GM21737 (cell line): ENCODE measurements at regions not wholly inside any gene's neighbourhood (a gene's known extent, or its start where the extent isn't known, plus 50 kb on each side); places are given as distances from the start of the nearest gene placed in this dataset.

Experiments
- ATAC-seq: cut with Tn5 transposase; IDR thresholded peaks from one replicate; pipeline ENCODE4 v1.9.1; 2021; ENCODE audit warnings: mild to moderate bottlenecking, moderate library complexity; ENCODE audit not compliant: unreplicated experiment

- ATAC-seq: no peak
Measured at GRCh38 chr4:178689926-178690325, 1247.7 kb upstream of the AGA start.

DNA sequence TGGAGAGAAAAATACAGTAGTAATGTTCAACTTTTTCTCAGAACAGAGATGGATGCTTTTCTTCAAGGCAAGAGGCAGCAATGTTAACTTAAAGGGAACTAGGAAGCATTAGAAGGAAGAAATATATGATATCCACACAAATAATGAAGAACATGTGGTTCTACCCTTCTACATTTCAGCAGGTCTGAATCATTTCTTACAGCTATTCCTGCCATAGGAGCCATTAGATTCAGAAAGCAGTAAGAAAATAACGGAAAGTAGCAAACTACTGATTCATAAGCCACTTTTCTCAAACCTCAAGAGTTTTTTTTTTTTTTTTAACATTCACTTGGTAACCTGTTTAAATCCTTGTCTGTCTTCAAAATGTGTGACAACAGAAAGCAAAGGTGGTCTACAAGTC lies 1251.6 kb upstream of the AGA start:
- ATAC-seq: no peak

DNA sequence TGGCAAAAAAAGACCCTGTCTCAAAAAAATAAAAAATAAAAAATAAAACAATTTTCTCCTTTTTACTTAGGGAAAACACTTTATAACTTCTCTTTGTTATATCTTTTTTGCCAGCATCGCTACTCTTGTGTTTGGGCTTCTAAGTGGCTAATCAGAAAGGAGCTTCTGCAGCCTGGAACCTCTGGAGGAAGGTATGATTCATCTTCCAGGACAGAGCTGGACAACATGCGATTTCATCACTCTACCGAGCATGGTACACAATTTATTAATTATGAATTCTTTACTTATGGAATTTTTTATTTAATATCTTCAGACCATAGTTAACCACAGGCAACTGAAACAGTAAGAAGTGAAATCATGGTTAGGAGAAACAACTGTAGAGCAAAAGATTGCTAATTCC lies 1254.3 kb upstream of the AGA start:
- no peak for ATAC-seq

DNA sequence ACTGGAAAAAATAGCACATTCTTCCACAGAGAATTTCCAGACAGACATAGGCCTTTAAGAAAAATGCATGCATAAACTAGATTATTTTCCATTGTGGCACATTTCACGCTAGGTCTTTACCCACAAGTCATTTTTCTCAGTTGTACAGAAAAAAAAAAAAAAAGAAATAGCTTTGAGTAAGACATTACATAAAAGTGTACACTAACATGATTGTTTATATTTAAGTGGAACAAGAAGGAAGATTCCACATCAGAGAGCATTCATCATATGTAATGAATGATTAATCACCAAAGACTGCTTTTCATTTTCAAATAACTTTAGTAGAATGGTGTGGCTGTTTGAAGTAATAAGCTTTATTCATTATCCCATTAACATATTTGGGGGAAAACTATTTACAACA lies 1270.2 kb upstream of the AGA start:
- ATAC-seq: no peak

DNA sequence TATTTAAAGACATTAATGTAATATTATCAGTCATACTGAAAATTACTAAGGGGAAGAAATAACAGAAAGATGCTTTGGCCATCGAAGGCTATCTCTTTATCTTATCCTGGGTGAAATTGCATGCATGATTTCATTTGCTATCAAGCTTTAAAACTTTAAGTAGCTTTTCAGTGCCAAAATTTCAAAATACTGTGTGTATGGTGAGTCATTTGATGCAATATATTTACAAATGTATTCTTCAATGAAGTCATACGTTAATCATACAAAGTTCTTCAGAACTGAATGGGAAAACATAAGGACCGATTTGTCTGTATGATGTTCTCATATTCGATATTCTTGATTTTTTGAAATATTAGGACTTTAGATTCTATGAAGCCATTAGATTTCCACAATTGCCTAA lies 1295.8 kb upstream of the AGA start:
- no peak for ATAC-seq

DNA sequence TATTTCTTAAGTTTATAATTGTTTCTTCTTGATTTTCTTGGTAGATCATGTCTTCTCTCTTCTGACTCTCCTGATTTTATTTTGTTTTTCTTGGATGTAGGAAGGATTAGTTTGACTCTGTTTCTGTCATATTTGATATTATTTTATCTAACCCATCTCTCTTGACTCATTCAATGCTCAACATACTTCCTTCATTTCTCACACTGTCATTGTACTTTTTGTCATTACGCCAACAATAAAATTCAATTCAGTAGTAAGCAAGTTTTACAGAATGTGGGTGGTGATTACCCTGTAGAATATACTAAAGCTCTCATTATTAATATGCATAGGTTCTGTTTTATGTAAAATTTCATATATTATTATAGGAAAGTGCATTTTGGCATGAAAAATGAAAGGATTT lies 1303.0 kb upstream of the AGA start:
- no peak for ATAC-seq

- ATAC-seq: no peak
Measured at GRCh38 chr4:178752954-178753525, 1310.8 kb upstream of the AGA start.

DNA sequence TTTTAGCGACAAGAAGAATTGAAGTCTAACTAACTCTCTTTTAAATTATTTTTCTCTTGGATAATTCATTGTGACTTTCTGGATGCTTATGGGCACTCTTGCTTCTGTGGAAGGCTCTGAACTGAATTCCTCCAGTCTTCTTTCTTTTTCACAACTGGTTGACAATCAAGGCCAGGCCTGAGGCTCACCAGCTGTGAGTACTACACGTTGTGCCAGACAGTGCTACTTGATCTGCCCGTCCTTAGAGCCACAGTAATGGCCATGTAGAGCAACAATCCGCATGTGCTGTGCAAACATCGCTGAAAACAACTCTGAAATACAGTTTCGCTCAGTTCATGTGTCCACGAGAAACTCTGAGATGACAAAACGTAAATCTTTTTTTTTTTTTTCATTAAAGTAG lies 1336.3 kb upstream of the AGA start:
- ATAC-seq: no peak

DNA sequence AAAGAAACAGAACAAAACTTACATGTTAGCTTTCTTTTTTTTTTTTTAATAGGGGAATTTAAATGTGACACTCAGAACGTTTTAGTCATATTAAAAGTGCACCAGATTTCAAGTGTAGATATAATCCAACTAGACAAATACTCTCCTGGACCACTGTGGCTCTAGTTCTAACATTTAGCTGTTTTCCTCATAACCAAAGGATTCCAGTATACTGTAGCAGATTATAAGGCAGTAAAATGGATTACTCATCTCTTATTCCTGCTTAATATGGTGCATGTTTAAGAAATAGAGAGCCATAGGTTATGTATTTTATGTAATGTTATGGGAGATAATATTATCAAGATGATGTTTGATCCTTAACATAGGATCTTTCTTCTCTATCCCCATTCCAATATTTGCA lies 1339.5 kb upstream of the AGA start:
- no peak for ATAC-seq

- ATAC-seq: no peak
Measured at GRCh38 chr4:178784491-178784890, 1342.3 kb upstream of the AGA start.

DNA sequence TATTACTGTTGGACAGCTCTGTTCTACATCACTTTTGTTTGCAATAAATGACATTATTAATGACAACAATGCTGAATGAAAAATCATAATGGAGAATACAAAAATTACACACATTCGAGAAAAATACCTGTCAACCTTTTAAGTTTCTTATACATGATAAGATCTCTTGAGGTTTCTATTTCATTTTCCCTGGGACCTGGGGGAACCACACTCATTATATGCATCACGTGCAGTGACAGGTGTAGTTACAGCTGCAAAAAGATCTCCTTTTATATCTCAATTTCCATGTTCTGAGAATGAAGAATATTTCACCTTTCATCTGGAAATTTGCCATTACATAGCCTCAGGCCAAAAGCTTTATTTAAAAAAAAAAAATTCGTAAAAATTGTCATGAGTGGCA lies 1347.0 kb upstream of the AGA start:
- no peak for ATAC-seq

- ATAC-seq: no peak
Measured at GRCh38 chr4:178799204-178799603, 1357.0 kb upstream of the AGA start.

DNA sequence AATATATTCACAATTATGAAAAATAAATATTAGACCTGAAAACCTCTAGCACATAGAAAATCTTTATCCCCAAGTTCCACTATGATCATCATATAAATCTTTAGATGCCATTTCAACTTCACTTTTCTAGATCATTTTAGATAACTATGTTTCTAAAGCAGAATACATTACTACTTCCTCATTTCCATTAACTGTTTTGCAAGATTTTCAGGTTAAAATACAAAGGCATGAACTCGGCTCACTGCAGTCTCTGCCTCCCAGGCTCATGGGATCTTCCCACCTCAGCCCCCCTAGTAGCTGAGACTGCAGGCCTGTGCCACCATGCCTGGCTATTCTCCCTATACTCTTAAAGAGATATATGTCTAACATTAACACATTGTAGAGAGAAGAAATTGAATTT lies 1365.9 kb upstream of the AGA start:
- ATAC-seq: no peak

GRCh38 chr4:178809921-178810320 lies 1367.7 kb upstream of the AGA start:
- ATAC-seq: no peak

GRCh38 chr4:178811356-178811755 lies 1369.1 kb upstream of the AGA start:
- no peak for ATAC-seq

DNA sequence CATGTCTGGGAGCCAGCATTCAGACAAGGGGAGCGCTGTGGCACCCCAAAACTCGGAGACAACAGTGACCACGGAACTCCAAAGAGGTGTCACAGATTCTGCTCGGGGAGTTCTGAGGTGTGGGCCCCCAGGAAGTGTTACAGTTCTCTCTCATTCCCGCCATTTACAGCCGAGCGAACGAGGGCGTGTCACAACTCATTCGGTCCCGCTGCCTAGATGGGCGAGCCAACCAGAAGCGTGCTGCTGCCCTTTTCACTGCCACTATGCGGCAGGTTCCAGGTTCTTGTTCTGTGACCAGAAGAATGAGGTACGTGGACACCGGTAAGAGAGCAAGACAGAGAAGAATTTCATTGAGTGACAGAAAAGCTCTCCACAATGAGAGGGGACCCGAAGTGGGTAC lies 1370.6 kb upstream of the AGA start:
- no peak for ATAC-seq

GRCh38 chr4:178814908-178815307 lies 1372.7 kb upstream of the AGA start:
- ATAC-seq: no peak

- no peak for ATAC-seq
Measured at GRCh38 chr4:178823673-178824295, 1381.5 kb upstream of the AGA start.

DNA sequence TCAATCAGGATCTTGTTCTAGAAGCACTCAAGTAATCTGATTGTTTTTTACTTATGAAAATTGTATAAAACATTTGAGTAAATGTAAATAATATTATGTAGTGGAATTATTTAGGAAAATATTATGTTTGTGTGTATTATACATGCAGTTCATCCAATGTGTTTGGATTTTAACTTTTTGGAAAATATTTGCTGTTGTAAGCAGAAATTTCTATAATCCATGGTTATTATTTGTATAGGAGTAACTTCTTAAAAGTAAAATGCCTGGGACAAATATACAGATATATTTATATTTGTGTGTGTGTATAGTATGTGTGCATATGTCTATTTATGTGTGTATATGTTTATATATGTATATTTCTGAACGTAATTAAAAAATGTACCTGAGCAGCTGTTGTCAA lies 1394.6 kb upstream of the AGA start:
- no peak for ATAC-seq

GRCh38 chr4:178838776-178839175 lies 1396.5 kb upstream of the AGA start:
- ATAC-seq: no peak

DNA sequence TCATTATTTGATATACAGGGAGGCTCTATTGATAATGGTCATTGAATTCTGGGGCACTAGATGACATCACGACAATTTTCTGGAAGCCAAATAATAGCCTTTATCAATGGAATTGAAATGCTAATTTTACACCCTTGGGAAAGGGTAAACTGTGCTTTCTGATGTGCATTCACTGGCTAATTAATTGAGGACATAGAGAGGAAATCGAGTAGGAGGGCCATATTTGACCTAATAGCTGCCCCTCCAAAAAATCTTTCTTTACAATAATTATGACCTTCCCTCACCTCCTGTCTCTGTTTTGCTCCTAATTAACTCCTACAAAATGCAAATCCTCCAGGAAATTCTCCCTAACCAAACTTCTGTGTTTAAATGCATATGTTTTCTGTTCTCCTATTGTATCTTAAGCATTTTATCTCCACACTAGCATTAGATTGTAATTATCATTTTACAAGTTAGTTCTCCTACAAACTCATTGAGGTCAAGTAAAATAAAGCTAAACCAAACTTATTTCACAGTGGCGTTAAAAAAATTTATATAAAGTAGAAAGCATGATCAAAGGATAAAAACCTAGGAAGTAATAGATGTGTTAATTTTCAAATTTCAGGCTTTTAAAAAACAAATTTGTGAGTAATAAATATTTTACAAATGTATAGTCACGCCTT lies 1414.0 kb upstream of the AGA start:
- no peak for ATAC-seq

GRCh38 chr4:178871476-178871875 lies 1429.2 kb upstream of the AGA start:
- no peak for ATAC-seq

DNA sequence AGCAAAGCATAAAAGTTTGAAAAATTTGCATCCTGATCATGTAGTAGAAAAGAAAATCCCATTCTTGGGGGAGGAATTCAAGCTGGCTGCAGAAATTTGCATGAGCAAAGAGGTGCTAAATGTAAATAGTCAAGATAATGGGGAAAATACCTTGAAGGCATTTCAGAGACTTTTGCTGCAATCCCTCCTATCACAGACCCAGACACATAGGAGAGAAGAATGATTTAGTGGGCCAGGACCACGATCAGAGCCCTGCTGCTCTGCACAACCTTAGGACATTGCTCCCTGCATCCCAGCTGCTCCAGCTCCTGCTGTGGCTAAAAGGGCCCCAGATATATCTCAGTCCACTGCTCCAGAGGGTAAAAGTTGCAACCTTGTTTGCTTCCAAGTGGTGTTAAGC lies 1439.7 kb upstream of the AGA start:
- ATAC-seq: no peak
